Bronchial epithelial cell (primary cell): ENCODE measurements at regions not wholly inside any gene's neighbourhood (a gene's known extent, or its start where the extent isn't known, plus 50 kb on each side); places are given as distances from the start of the nearest gene placed in this dataset.

Experiments
- DNase-seq: peaks from one replicate; pipeline ENCODE4 v3.0.0-alpha.2; 2010; ENCODE audit warnings: low read depth
- FAIRE-seq: peaks from 2 replicates; lab custom pipeline; 2011; peaks lifted over from hg19 to GRCh38; lab: Jason Lieb, UNC
- H3K27me3 ChIP-seq: 2 replicates; pipeline ENCODE4 v1.5.1; 2011; ENCODE audit warnings: low read length; ENCODE audit not compliant: control insufficient read depth, insufficient read depth
- H3K36me3 ChIP-seq: 2 replicates; pipeline ENCODE4 v1.5.1; 2011; ENCODE audit warnings: low read length; ENCODE audit not compliant: control insufficient read depth, insufficient read depth
- H3K4me3 ChIP-seq: 2 replicates; pipeline ENCODE4 v1.5.1; 2011; ENCODE audit warnings: mild to moderate bottlenecking, low read depth, low read length, control low read depth
- CTCF ChIP-seq: IDR thresholded peaks from 2 replicates; pipeline ENCODE4 v1.5.1; 2011; ENCODE audit warnings: mild to moderate bottlenecking, moderate library complexity, low read length, control low read depth, inconsistent platforms; ENCODE audit not compliant: insufficient read depth, severe bottlenecking

- no peaks in the 10 kb centered on the region for H3K27me3 ChIP-seq
- DNase-seq (no peak), FAIRE-seq (no peak)
- no peaks in the 10 kb centered on the region for H3K36me3 ChIP-seq
- no peak overlapping the region for H3K4me3 ChIP-seq
- no peak for TF ChIP-seq CTCF
Measured at GRCh38 chr22:34797826-34798225, 268.1 kb upstream of the ISX start.

GRCh38 chr22:34798605-34799004 is 267.4 kb upstream of the ISX start:
- no peaks in the 10 kb centered on the region for H3K36me3 ChIP-seq
- FAIRE-seq = no peak

GRCh38 chr22:34800260-34800980 is 265.5 kb upstream of the ISX start:
- no peak for TF ChIP-seq CTCF
- H3K36me3 ChIP-seq = no peaks in the 10 kb centered on the region
- no peak overlapping the region for H3K4me3 ChIP-seq
- no peaks in the 10 kb centered on the region for H3K27me3 ChIP-seq
- DNase-seq = no peak
- FAIRE-seq = peak; percentile 76

More at GRCh38 chr22:34798605-34799004, 267.4 kb upstream of the ISX start:
- DNase-seq = no peak
- no peak overlapping the region for H3K4me3 ChIP-seq
- no peak for TF ChIP-seq CTCF
- H3K27me3 ChIP-seq = no peaks in the 10 kb centered on the region

- H3K4me3 ChIP-seq = no peak overlapping the region
- no peaks in the 10 kb centered on the region for H3K27me3 ChIP-seq
- no peak for TF ChIP-seq CTCF
- DNase-seq (no peak), FAIRE-seq (no peak)
- no peaks in the 10 kb centered on the region for H3K36me3 ChIP-seq
Measured at GRCh38 chr22:34801221-34801620, 264.7 kb upstream of the ISX start.

- DNase-seq (no peak), FAIRE-seq (no peak)
- Histone ChIP-seq H3K27me3 (no peaks in the 10 kb centered on the region), H3K4me3 (no peak overlapping the region), H3K36me3 (no peaks in the 10 kb centered on the region)
- no peak for TF ChIP-seq CTCF
Measured at GRCh38 chr22:34804091-34804490, 261.9 kb upstream of the ISX start.

GRCh38 chr22:34804604-34805003 is 261.4 kb upstream of the ISX start:
- TF ChIP-seq CTCF = no peak
- H3K4me3 ChIP-seq = no peak overlapping the region
- H3K27me3 ChIP-seq = no peaks in the 10 kb centered on the region
- DNase-seq (no peak), FAIRE-seq (no peak)
- no peaks in the 10 kb centered on the region for H3K36me3 ChIP-seq
